CD14-positive monocyte (primary cell): ENCODE measurements at regions not wholly inside any gene's neighbourhood (a gene's known extent, or its start where the extent isn't known, plus 50 kb on each side); places are given as distances from the start of the nearest gene placed in this dataset.

Experiments
- DNase-seq, 3 donors: peaks; one replicate each; pipeline ENCODE4 v3.0.0-alpha.2; 2011 to 2022
- H2AFZ ChIP-seq: 2 replicates; pipeline ENCODE4 v1.6.0; 2012; ENCODE audit warnings: mild to moderate bottlenecking, low read depth, low read length, inconsistent platforms; ENCODE audit not compliant: insufficient read depth, poor library complexity, severe bottlenecking
- H3K27ac ChIP-seq, 2 donors: 1 replicate in 1 of 2; 2 replicates in 1 of 2; pipeline ENCODE4 v1.5.1; 2012 to 2013; ENCODE audit warnings: low read length in 2 of 2, control low read depth in 1 of 2, inconsistent platforms in 1 of 2, low read depth in 1 of 2, mild to moderate bottlenecking in 1 of 2
- H3K27me3 ChIP-seq, 2 donors: one replicate each; pipeline versions ENCODE4 v1.6.0 to v1.6.1; 2011 to 2013; ENCODE audit warnings: low read length in 2 of 2; ENCODE audit not compliant: control insufficient read depth in 2 of 2, insufficient read depth in 2 of 2
- H3K36me3 ChIP-seq, 2 donors: replicated peaks in 1 of 2; 1 replicate in 1 of 2; 2 replicates in 1 of 2; pipeline versions ENCODE4 v1.5.1 to v1.6.1; 2012 to 2013; ENCODE audit warnings: low read length in 2 of 2, control low read depth in 1 of 2, inconsistent platforms in 1 of 2, mild to moderate bottlenecking in 1 of 2; ENCODE audit not compliant: insufficient read depth in 2 of 2, control insufficient read depth in 1 of 2
- H3K4me1 ChIP-seq, 2 donors: 1 replicate in 1 of 2; 2 replicates in 1 of 2; pipeline versions ENCODE4 v1.5.1 to v1.6.1; 2012 to 2013; ENCODE audit warnings: low read length in 2 of 2, control low read depth in 1 of 2, inconsistent platforms in 1 of 2, mild to moderate bottlenecking in 1 of 2, moderate library complexity in 1 of 2; ENCODE audit not compliant: insufficient read depth in 2 of 2, control insufficient read depth in 1 of 2
- H3K4me2 ChIP-seq: replicated peaks from 2 replicates; pipeline ENCODE3; 2012; ENCODE audit warnings: low read length, moderate library complexity, mild to moderate bottlenecking; ENCODE audit not compliant: poor library complexity, severe bottlenecking; ENCODE audit errors: extremely low read depth
- H3K4me3 ChIP-seq, 3 experiments: fragments of 200-600 bp in 1 of 3; sonication (generic) in 1 of 3; replicated peaks in 1 of 3; 1 replicate in 2 of 3; 2 replicates in 1 of 3; pipeline ENCODE4 v1.5.1; 2011 to 2013; ENCODE audit warnings: low read length in 3 of 3, mild to moderate bottlenecking in 3 of 3, control low read depth in 2 of 3, low read depth in 2 of 3, inconsistent platforms in 1 of 3, moderate library complexity in 1 of 3
- H3K79me2 ChIP-seq: 2 replicates; pipeline ENCODE4 v1.6.0; 2012; ENCODE audit warnings: mild to moderate bottlenecking, control low read depth, inconsistent platforms, low read length, moderate library complexity; ENCODE audit not compliant: insufficient read depth
- H3K9ac ChIP-seq: 2 replicates; pipeline ENCODE4 v1.6.0; 2017; ENCODE audit warnings: low read length, mild to moderate bottlenecking; ENCODE audit not compliant: insufficient read depth, poor library complexity, severe bottlenecking
- H3K9me3 ChIP-seq, 2 donors: replicated peaks in 1 of 2; 1 replicate in 1 of 2; 2 replicates in 1 of 2; pipeline versions ENCODE4 v1.5.1 to v1.6.1; 2012 to 2013; ENCODE audit warnings: low read length in 2 of 2, control low read depth in 1 of 2; ENCODE audit not compliant: control insufficient read depth in 1 of 2, insufficient read depth in 1 of 2
- H4K20me1 ChIP-seq: 2 replicates; pipeline ENCODE4 v1.6.0; 2012; ENCODE audit warnings: mild to moderate bottlenecking, low read length, control low read depth, moderate library complexity; ENCODE audit not compliant: insufficient read depth
- H3K27ac Mint-ChIP-seq, 7 donors: one replicate each; pipeline ENCODE4 v1.8.0; 2020; ENCODE audit warnings: mild to moderate bottlenecking in 7 of 7, mixed read lengths in 7 of 7, moderate library complexity in 6 of 7, inconsistent platforms in 2 of 7
- H3K27me3 Mint-ChIP-seq, 3 donors: one replicate each; pipeline ENCODE4 v1.8.0; 2021 to 2022; ENCODE audit warnings: low read depth in 3 of 3, mild to moderate bottlenecking in 3 of 3, mixed read lengths in 3 of 3, moderate library complexity in 3 of 3, inconsistent platforms in 1 of 3
- H3K36me3 Mint-ChIP-seq, 2 donors: one replicate each; pipeline ENCODE4 v1.8.0; 2020; ENCODE audit warnings: mixed read lengths in 2 of 2, inconsistent platforms in 1 of 2, mild to moderate bottlenecking in 1 of 2
- H3K4me1 Mint-ChIP-seq: one replicate; pipeline ENCODE4 v1.8.0; 2020; ENCODE audit warnings: mild to moderate bottlenecking, mixed read lengths
- H3K4me3 Mint-ChIP-seq, 2 donors: one replicate each; pipeline ENCODE4 v1.8.0; 2020; ENCODE audit warnings: mild to moderate bottlenecking in 2 of 2, mixed read lengths in 2 of 2, moderate library complexity in 1 of 2
- H3K9me3 Mint-ChIP-seq, 7 donors: one replicate each; pipeline ENCODE4 v1.8.0; 2020 to 2022; ENCODE audit warnings: mixed read lengths in 7 of 7, mild to moderate bottlenecking in 6 of 7, moderate library complexity in 6 of 7, inconsistent platforms in 2 of 7
- CTCF ChIP-seq: fragments of 200-600 bp; IDR thresholded peaks from one replicate; pipeline ENCODE4 v1.8.0; 2022; ENCODE audit warnings: antibody characterized with exemption, mild to moderate bottlenecking
- WGBS: methylation state at CpG from one replicate; pipeline ENCODE4 v1.1.5; 2013; ENCODE audit warnings: missing lambda C conversion rate; ENCODE audit not compliant: insufficient coverage; 5-methylcytosine and 5-hydroxymethylcytosine counted together
- intact Hi-C, 2 donors: fragments of 100-400 bp; cut with micrococcal nuclease; formaldehyde crosslinking; loops; one replicate each; pipeline versions ENCODE4 v1.15.0 to v1.15.1; 2023

GRCh38 chr14:44612002-44612401, 104.9 kb upstream of the FSCB start:
- Histone ChIP-seq H3K4me1 (no peaks in the 10 kb centered on the region), H3K9ac (no peak overlapping the region), H3K79me2 (no peaks in the 10 kb centered on the region), H3K4me3 (no peak overlapping the region), H3K27ac (no peak overlapping the region), H3K9me3 (peaks cover 0 to 4% of the 10 kb centered on the region in 2 donors), H3K4me2 (no peak overlapping the region), H2AFZ (no peak overlapping the region), H3K27me3 (no peaks in the 10 kb centered on the region), H3K36me3 (no peaks in the 10 kb centered on the region), H4K20me1 (no peaks in the 10 kb centered on the region)
- no peak for DNase-seq
- Mint-ChIP-seq H3K36me3 (no peaks in the 10 kb centered on the region), H3K27me3 (no peaks in the 10 kb centered on the region), H3K4me1 (no peaks in the 10 kb centered on the region), H3K9me3 (peaks cover 0 to 4% (median 0%) of the 10 kb centered on the region in 7 donors), H3K27ac (no peak overlapping the region), H3K4me3 (no peak overlapping the region)
- intact Hi-C loops, result no loop called here
- WGBS, result 78% methylated on average over 2 of the region's 4 CpGs
- TF ChIP-seq CTCF, result no peak

DNA sequence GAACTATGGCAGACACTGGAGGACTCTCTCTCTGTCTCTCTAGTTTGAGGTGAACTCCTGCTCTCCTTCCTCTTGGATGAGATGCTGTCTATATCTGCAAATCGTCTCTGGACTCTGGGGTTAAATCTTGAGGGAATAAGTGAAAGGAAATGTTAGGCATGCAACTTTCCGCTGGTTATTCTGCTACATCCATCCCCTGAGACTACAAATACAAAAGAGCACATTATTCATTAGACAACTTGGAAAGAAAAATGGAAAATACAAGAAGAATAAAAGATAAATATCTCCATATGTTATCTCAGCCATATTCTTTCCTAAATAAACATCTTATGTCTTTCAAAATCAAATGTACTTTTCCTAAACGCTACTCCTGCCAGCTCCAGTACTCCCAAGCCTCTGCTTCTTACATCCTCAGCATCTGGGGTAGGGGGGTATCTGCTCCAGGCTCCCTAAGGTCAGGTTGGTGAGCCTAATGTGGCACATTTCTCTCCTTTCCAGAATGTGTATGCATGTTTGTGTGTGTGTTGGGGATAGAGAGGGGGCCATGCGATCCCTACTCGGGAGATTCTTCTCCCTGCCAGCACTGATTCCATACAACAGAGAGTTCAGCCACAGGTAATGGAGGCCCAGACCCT, 102.9 kb upstream of the FSCB start:
- H3K36me3 Mint-ChIP-seq, result no peaks in the 10 kb centered on the region
- intact Hi-C loops, result no loop called here
- peaks cover 0 to 7% (median 3%) of the 10 kb centered on the region in 7 donors for H3K9me3 Mint-ChIP-seq
- Histone ChIP-seq H3K9me3 (peaks cover 3 to 4% of the 10 kb centered on the region in 2 donors), H3K9ac (no peak overlapping the region), H3K4me2 (no peak overlapping the region), H3K79me2 (no peaks in the 10 kb centered on the region), H4K20me1 (no peaks in the 10 kb centered on the region), H3K4me1 (no peaks in the 10 kb centered on the region), H3K27ac (no peak overlapping the region), H3K36me3 (no peaks in the 10 kb centered on the region), H3K4me3 (no peak overlapping the region), H3K27me3 (no peaks in the 10 kb centered on the region), H2AFZ (no peak overlapping the region)
- TF ChIP-seq CTCF, result no peak
- no peak for DNase-seq
- H3K4me3 Mint-ChIP-seq, result no peak overlapping the region
- H3K4me1 Mint-ChIP-seq, result no peaks in the 10 kb centered on the region
- H3K27me3 Mint-ChIP-seq, result no peaks in the 10 kb centered on the region
- no peak overlapping the region for H3K27ac Mint-ChIP-seq
- no CpG with 5 or more reads among the region's 5 CpGs for WGBS
